H1 (cell line): ENCODE measurements at regions not wholly inside any gene's neighbourhood (a gene's known extent, or its start where the extent isn't known, plus 50 kb on each side); places are given as distances from the start of the nearest gene placed in this dataset.

Experiments used
- CTCF ChIA-PET: fragments of 300-600 bp; sonication (Branson Sonifier 250); formaldehyde crosslinking; loops from one replicate; lab custom pipeline; 2021; ENCODE audit not compliant: partially characterized antibody; lab: Charles Lee
- POLR2A ChIA-PET: fragments of 300-600 bp; sonication (Branson Sonifier 250); formaldehyde crosslinking; loops from one replicate; lab custom pipeline; 2021; ENCODE audit warnings: inconsistent platforms; ENCODE audit not compliant: partially characterized antibody; lab: Charles Lee
- DNase-seq, 2 experiments: peaks; one replicate each; pipeline versions ENCODE4 v3.0.0 to v3.0.0-alpha.2; 2010 to 2022; ENCODE audit warnings: low spot score in 2 of 2, low read depth in 1 of 2, mixed read lengths in 1 of 2
- FAIRE-seq: peaks from 2 replicates; lab custom pipeline; 2011; peaks lifted over from hg19 to GRCh38; lab: Jason Lieb, UNC
- H2AFZ ChIP-seq: 2 replicates; pipeline ENCODE4 v1.8.1; 2012; ENCODE audit warnings: low read length, inconsistent platforms
- H2AK5ac ChIP-seq: 2 replicates; pipeline ENCODE4 v1.6.1; 2013; ENCODE audit warnings: low read depth, low read length
- H2BK120ac ChIP-seq: replicated peaks from 2 replicates; pipeline ENCODE3; 2013; ENCODE audit warnings: low read depth, low read length, inconsistent platforms
- H2BK12ac ChIP-seq: 2 replicates; pipeline ENCODE4 v1.6.1; 2013; ENCODE audit warnings: low read depth, low read length
- H2BK15ac ChIP-seq: 2 replicates; pipeline ENCODE4 v1.6.1; 2013; ENCODE audit warnings: low read length
- H2BK20ac ChIP-seq: 2 replicates; pipeline ENCODE4 v1.6.1; 2013; ENCODE audit warnings: low read length
- H2BK5ac ChIP-seq: 2 replicates; pipeline ENCODE4 v1.6.1; 2013; ENCODE audit warnings: low read depth, low read length
- H3K14ac ChIP-seq: 2 replicates; pipeline ENCODE4 v1.6.1; 2013; ENCODE audit warnings: inconsistent platforms; ENCODE audit not compliant: insufficient read length
- H3K18ac ChIP-seq: 2 replicates; pipeline ENCODE4 v1.6.1; 2013; ENCODE audit warnings: low read length; ENCODE audit errors: extremely low read depth
- H3K23ac ChIP-seq: 2 replicates; pipeline ENCODE4 v1.6.1; 2013; ENCODE audit warnings: inconsistent platforms; ENCODE audit not compliant: insufficient read length
- H3K23me2 ChIP-seq: 2 replicates; pipeline ENCODE4 v1.6.1; 2013; ENCODE audit warnings: low read depth, low read length
- H3K27ac ChIP-seq: 2 replicates; pipeline ENCODE4 v1.6.1; 2011; ENCODE audit warnings: low read depth, low read length, inconsistent platforms
- H3K27me3 ChIP-seq, 4 experiments: replicated peaks in 1 of 4; 1 replicate in 1 of 4; 2 replicates in 3 of 4; pipeline versions ENCODE4 v1.6.1 to v1.8.1; 2011 to 2013; ENCODE audit warnings: low read length in 3 of 4, mild to moderate bottlenecking in 3 of 4, inconsistent platforms in 2 of 4, mixed read lengths in 2 of 4, moderate library complexity in 1 of 4; ENCODE audit not compliant: control insufficient read depth in 3 of 4, insufficient read depth in 3 of 4; ENCODE audit errors: extremely low read depth in 1 of 4
- H3K36me3 ChIP-seq, 4 experiments: 2 replicates each; pipeline versions ENCODE4 v1.6.1 to v1.8.1; 2011 to 2013; ENCODE audit warnings: mild to moderate bottlenecking in 4 of 4, low read length in 3 of 4, moderate library complexity in 2 of 4, control low read depth in 1 of 4, inconsistent platforms in 1 of 4; ENCODE audit not compliant: insufficient read depth in 4 of 4, control insufficient read depth in 2 of 4
- H3K4ac ChIP-seq: replicated peaks from 2 replicates; pipeline ENCODE3; 2013; ENCODE audit warnings: low read length, low read depth, mixed read lengths, inconsistent platforms; ENCODE audit not compliant: insufficient read length
- H3K4me1 ChIP-seq, 4 experiments: replicated peaks in 1 of 4; 1 replicate in 1 of 4; 2 replicates in 3 of 4; pipeline versions ENCODE4 v1.6.1 to v1.8.1; 2011 to 2013; ENCODE audit warnings: low read length in 3 of 4, inconsistent platforms in 2 of 4, mixed read lengths in 1 of 4; ENCODE audit not compliant: insufficient read depth in 4 of 4, control insufficient read depth in 3 of 4
- H3K4me2 ChIP-seq, 2 experiments: 2 replicates each; pipeline versions ENCODE4 v1.6.1 to v1.8.1; 2011 to 2013; ENCODE audit warnings: low read depth in 2 of 2, low read length in 2 of 2, control low read depth in 1 of 2, inconsistent platforms in 1 of 2, mild to moderate bottlenecking in 1 of 2; ENCODE audit not compliant: insufficient read depth in 1 of 2
- H3K4me3 ChIP-seq, 4 experiments: fragments of 200-600, 300-600 bp in 1 of 4; sonication (generic), shearing (Covaris generic), sonication (Bioruptor Twin) in 1 of 4; 2 replicates each; pipeline versions ENCODE4 v1.5.1 to v1.8.1; 2011 to 2016; ENCODE audit warnings: low read length in 4 of 4, low read depth in 3 of 4, control low read depth in 2 of 4, inconsistent platforms in 2 of 4, mild to moderate bottlenecking in 2 of 4, mixed read lengths in 1 of 4, moderate library complexity in 1 of 4; ENCODE audit not compliant: insufficient read depth in 2 of 4; ENCODE audit errors: extremely low read depth in 1 of 4
- H3K56ac ChIP-seq: replicated peaks from 2 replicates; pipeline ENCODE3; 2013; ENCODE audit warnings: low read depth, mild to moderate bottlenecking, mixed read lengths, low read length, inconsistent platforms; ENCODE audit not compliant: insufficient read length
- H3K79me1 ChIP-seq: 2 replicates; pipeline ENCODE4 v1.6.1; 2013; ENCODE audit warnings: low read depth, low read length, control low read depth
- H3K79me2 ChIP-seq, 2 experiments: 2 replicates each; pipeline versions ENCODE4 v1.6.1 to v1.8.1; 2012 to 2013; ENCODE audit warnings: low read length in 2 of 2, mild to moderate bottlenecking in 2 of 2, inconsistent platforms in 1 of 2; ENCODE audit not compliant: insufficient read depth in 2 of 2, control insufficient read depth in 1 of 2
- H3K9ac ChIP-seq, 4 experiments: replicated peaks in 1 of 4; 1 replicate in 1 of 4; 2 replicates in 3 of 4; pipeline versions ENCODE4 v1.6.1 to v1.8.1; 2011 to 2013; ENCODE audit warnings: low read depth in 3 of 4, low read length in 3 of 4, control low read depth in 2 of 4, mild to moderate bottlenecking in 2 of 4, moderate library complexity in 2 of 4, inconsistent platforms in 1 of 4; ENCODE audit errors: extremely low read depth in 1 of 4
- H3K9me3 ChIP-seq, 2 experiments: 2 replicates each; pipeline versions ENCODE4 v1.6.1 to v1.8.1; 2012 to 2013; ENCODE audit warnings: mild to moderate bottlenecking in 2 of 2, moderate library complexity in 2 of 2, control low read depth in 1 of 2, inconsistent platforms in 1 of 2, low read depth in 1 of 2, low read length in 1 of 2, mixed read lengths in 1 of 2; ENCODE audit not compliant: insufficient read depth in 2 of 2
- H4K20me1 ChIP-seq, 2 experiments: replicated peaks in 1 of 2; 2 replicates each; pipeline versions ENCODE3 to v1.8.1; 2011 to 2013; ENCODE audit warnings: inconsistent platforms in 2 of 2, low read length in 2 of 2, mild to moderate bottlenecking in 1 of 2; ENCODE audit not compliant: insufficient read depth in 2 of 2, control insufficient read depth in 1 of 2
- H4K5ac ChIP-seq: 2 replicates; pipeline ENCODE4 v1.6.1; 2013; ENCODE audit warnings: low read length, low read depth, mixed read lengths, inconsistent platforms; ENCODE audit not compliant: insufficient read length
- H4K8ac ChIP-seq: 2 replicates; pipeline ENCODE4 v1.8.0; 2013; ENCODE audit warnings: mild to moderate bottlenecking, moderate library complexity, low read length, inconsistent platforms; ENCODE audit not compliant: insufficient read depth; ENCODE audit errors: extremely low read depth
- H4K91ac ChIP-seq: replicated peaks from 2 replicates; pipeline ENCODE3; 2013; ENCODE audit warnings: low read length, mixed read lengths, inconsistent platforms; ENCODE audit not compliant: insufficient read length
- BACH1 ChIP-seq: IDR thresholded peaks from 2 replicates; pipeline ENCODE4 v1.6.1; 2012; ENCODE audit warnings: low read length, improper control_type of control experiment
- BRCA1 ChIP-seq: IDR thresholded peaks from 2 replicates; pipeline ENCODE4 v1.6.1; 2012; ENCODE audit warnings: low read depth, low read length, improper control_type of control experiment
- CHD1 ChIP-seq: IDR thresholded peaks from 2 replicates; pipeline ENCODE4 v1.6.1; 2012; ENCODE audit warnings: low read depth, low read length, improper control_type of control experiment
- EGR1 ChIP-seq: IDR thresholded peaks from 2 replicates; pipeline ENCODE4 v1.6.1; 2011; ENCODE audit warnings: low read depth, low read length, borderline replicate concordance
- PHF8 ChIP-seq: fragments of 200-600 bp; sonication (generic); conservative IDR thresholded peaks from 2 replicates; pipeline ENCODE4 v1.7.1; 2012; ENCODE audit warnings: low read depth, mild to moderate bottlenecking, inconsistent platforms, low read length, moderate library complexity
- POLR2AphosphoS5 ChIP-seq: IDR thresholded peaks from 2 replicates; pipeline ENCODE4 v1.6.1; 2011; ENCODE audit warnings: low read depth, low read length
- RBBP5 ChIP-seq: IDR thresholded peaks from 2 replicates; pipeline ENCODE4 v1.7.1; 2012; ENCODE audit warnings: low read depth, mild to moderate bottlenecking, inconsistent platforms, low read length, moderate library complexity, borderline replicate concordance
- WGBS, 2 experiments: shearing (Covaris generic) in 1 of 2; methylation state at CpG; one replicate each; pipeline versions ENCODE4 v1.1.6 to v1.1.7; 2013 to 2015; ENCODE audit warnings: low lambda C conversion rate in 2 of 2, mixed read lengths in 2 of 2, inconsistent platforms in 1 of 2, low coverage in 1 of 2, missing lambda C conversion rate in 1 of 2; ENCODE audit not compliant: insufficient replicate concordance in 2 of 2, insufficient coverage in 1 of 2, insufficient read length in 1 of 2; ENCODE audit errors: extremely low coverage in 1 of 2, missing lambda C conversion rate in 1 of 2; 5-methylcytosine and 5-hydroxymethylcytosine counted together

DNA sequence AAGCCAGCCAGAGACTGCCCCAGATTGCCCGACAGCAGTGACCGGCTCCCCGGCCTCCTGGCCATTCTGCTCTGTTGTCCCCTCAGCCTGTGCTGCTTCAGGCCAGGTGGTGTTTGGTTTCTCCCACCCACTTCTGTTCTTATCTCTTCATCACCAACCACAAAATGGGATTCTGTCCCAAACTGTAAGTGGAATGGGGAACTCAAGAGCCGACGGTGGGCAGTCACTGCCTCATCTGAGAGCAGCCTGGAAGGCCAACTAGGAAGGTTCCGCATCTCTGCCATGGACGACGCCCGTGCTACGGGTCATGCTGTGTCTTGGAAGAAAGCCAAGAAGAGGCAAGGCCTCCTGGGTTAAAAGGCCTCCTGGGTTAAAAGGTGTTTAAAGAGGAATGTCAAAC lies 219.0 kb upstream of the PIK3R1 start:
- no peak for TF ChIP-seq RBBP5
- no peak for TF ChIP-seq POLR2AphosphoS5
- TF ChIP-seq BRCA1: no peak
- TF ChIP-seq CHD1: no peak
- no peak for TF ChIP-seq PHF8
- TF ChIP-seq BACH1: no peak
- TF ChIP-seq EGR1: no peak
- H3K27me3 ChIP-seq: no peaks in the 10 kb centered on the region
- POLR2A ChIA-PET: no interaction called here
- H4K91ac ChIP-seq: no peak overlapping the region
- no peak overlapping the region for H2BK15ac ChIP-seq
- no peak overlapping the region for H2BK12ac ChIP-seq
- H3K4me2 ChIP-seq: no peak overlapping the region
- DNase-seq (no peak), FAIRE-seq (no peak)
- no peak overlapping the region for H3K14ac ChIP-seq
- no peaks in the 10 kb centered on the region for H3K23me2 ChIP-seq
- CTCF ChIA-PET: no interaction called here
- H3K79me1 ChIP-seq: no peaks in the 10 kb centered on the region
- 94% methylated on average over 9 of the region's 10 CpGs; no CpG with 5 or more reads in 1 of the 2 experiments for WGBS, 2 experiments
- H4K20me1 ChIP-seq: no peaks in the 10 kb centered on the region
- no peak overlapping the region for H2AK5ac ChIP-seq
- H3K4me3 ChIP-seq: no peak overlapping the region
- H3K18ac ChIP-seq: no peak overlapping the region
- H3K79me2 ChIP-seq: no peaks in the 10 kb centered on the region
- H3K4me1 ChIP-seq: no peaks in the 10 kb centered on the region
- H2AFZ ChIP-seq: no peak overlapping the region
- H3K4ac ChIP-seq: no peak overlapping the region
- H3K23ac ChIP-seq: no peak overlapping the region
- no peaks in the 10 kb centered on the region for H3K9me3 ChIP-seq
- H2BK120ac ChIP-seq: no peak overlapping the region
- no peak overlapping the region for H4K5ac ChIP-seq
- no peaks in the 10 kb centered on the region for H3K36me3 ChIP-seq
- no peak overlapping the region; the same call in 1 of the 2 replicates for H4K8ac ChIP-seq
- no peak overlapping the region for H2BK20ac ChIP-seq
- H3K27ac ChIP-seq: no peak overlapping the region
- no peak overlapping the region for H2BK5ac ChIP-seq
- no peak overlapping the region for H3K56ac ChIP-seq
- H3K9ac ChIP-seq: no peak overlapping the region
